ENCODE measurements at regions not wholly inside any gene's neighbourhood (a gene's known extent, or its start where the extent isn't known, plus 50 kb on each side); places are given as distances from the start of the nearest gene placed in this dataset.

GRCh38 chr4:184310171-184310567, 92.5 kb upstream of the ENPP6 start:
- no peak for DNase-seq (ENCODE audit: low read depth)

DNA sequence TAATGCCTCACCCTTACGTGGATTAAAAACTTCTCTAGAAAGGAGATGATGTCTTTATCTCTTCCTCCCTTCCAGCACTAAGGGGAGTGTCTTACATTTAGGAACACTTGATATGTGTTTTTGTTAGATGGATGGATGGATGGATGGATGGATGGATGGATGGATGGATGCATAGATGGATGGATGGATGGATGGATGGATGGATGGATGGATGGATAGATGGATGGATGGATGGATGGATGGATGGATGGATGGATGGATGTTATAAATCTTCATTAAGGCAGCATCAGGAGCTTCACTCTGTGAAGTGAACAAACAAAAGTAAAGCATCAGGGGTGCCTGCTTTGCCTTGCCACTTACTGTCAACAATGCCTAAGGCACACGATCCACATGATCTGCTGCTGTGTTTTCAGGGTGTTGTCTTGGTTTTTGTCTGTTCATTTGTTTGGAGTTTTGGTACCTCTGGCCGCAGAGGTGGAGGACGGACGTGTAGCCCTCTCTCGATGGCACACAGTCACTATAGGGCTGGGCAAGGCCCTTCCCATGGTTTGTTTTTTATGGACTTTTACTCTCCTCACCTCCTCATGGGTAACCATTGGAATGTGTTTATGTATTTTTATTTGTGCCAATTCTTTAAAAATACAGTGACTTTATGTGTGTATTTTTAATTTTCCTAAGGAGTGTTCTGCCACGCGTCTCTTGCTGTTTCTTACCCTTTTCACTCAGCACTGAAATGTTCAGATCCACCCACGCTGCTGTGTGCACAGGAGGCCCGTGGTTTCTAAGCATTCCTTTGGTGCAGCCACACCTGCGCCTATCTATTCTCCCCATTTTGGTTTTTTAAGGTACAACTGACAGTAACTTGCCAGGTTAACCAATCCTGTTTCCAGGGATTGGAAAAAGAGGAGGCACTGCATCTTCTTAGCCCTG, 91.8 kb upstream of the ENPP6 start:
- no peak for DNase-seq (ENCODE audit: low read depth)

GRCh38 chr4:184306949-184307348, 89.3 kb upstream of the ENPP6 start:
- no peak for DNase-seq (ENCODE audit: low read depth)

- no peak for DNase-seq (ENCODE audit: low read depth)
Measured at GRCh38 chr4:184306470-184306869, 88.8 kb upstream of the ENPP6 start.

DNA sequence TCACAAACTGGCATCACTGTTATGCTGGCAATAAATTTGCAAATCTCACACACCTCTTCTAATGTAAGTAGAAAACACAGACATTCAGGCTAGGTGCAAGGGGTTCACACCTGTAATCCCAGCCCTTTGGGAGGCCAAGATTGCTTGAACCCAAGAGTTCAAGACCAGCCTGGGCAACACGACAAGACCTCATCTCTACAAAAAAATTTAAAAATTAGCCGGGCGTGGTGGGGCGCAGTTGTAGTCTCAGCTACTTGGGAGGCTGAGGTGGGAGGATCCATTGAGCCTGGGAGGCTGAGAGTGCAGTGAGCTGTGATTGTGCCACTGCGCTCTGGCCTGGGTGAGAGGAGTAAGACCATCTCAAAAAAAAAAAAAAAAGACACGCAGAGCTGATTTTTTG, 83.1 kb upstream of the ENPP6 start:
- no peak for DNase-seq (ENCODE audit: low read depth)

- DNase-seq (ENCODE audit: low read depth) = no peak
Measured at GRCh38 chr4:184298254-184298653, 80.6 kb upstream of the ENPP6 start.

DNA sequence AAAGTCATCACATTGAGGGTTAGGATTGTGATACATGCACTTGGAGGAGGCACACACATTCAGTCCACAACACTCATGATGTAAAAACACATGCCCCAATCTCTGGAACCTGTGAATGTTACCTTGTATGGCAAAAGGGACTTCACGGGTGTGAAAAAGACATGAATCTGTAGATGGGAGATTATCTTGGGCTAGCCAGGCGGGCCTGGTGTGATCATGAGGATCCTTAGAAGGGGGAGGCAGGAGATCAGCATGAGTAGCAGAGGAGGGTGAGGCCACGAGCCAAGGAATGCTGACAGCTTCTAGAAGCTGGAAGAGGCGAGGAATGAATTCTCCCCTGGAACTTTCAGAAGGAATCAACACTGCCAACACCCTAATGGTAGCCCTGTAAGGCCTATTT, 77.5 kb upstream of the ENPP6 start:
- no peak for DNase-seq (ENCODE audit: low read depth)

DNA sequence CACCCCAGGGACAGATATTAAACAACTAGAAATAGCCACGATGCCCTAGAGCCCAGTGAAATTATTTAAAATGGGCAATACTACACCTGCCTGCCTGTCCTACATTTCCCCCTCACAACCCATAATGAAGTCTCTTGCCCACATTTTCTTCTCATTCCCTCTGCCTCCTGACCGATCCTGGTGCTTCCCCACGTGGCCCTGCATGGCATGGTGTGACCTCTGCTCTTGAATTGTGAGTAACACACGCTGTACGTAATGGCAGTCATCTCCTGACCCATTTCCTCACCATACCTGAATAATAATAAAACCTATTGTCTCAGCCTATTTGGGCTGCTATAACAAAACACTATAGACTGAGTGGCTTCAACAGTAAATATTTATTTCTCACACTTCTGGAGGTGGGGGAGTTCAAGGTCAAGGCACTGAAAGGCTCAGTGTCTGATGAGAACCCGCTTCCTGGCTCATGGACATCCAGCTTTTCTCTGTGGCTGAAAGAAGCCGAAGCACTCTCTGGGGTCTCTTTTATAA, 77.0 kb upstream of the ENPP6 start:
- no peak for DNase-seq (ENCODE audit: low read depth)

DNA sequence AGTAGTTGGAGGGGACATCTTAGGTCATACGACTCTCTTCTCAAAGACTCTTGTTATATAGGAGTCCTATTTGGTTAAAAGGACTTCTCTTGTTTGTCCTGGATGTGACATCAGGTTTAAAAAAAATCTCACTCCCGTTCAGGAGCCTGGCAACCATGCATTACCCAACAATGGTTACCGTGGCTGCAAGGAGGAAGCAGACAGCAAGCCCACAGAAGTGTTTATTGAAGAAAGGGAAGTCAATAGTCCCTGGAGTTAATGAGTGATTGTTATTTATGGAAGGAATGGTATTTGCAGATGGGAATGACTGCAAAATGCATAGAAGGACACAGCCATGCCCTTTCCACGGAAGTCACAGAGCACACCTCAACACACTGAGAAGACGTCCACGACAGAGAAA, 75.9 kb upstream of the ENPP6 start:
- DNase-seq (ENCODE audit: low read depth) = no peak

DNA sequence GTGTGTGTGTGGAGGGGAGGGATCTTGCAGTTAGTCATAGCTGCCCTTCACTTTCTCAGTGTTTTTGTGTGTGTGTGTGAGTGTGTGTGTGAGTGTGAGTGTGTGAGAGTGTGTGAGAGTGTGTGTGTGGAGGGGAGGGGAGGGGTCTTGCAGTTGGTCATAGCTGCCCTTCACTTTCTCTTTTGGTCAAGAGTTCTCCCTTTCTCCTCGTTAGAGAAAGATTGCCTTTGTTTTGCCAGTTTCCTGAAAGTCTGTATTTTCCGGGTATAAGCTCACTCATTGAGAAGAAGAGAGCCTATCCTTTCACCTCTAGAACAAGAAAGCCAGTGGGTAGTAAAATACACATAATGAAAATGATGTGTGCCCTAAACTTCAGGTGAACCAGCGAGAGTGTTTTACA, 75.2 kb upstream of the ENPP6 start:
- DNase-seq (ENCODE audit: low read depth) = no peak

GRCh38 chr4:184292465-184292867, 74.8 kb upstream of the ENPP6 start:
- no peak for DNase-seq (ENCODE audit: low read depth)

DNA sequence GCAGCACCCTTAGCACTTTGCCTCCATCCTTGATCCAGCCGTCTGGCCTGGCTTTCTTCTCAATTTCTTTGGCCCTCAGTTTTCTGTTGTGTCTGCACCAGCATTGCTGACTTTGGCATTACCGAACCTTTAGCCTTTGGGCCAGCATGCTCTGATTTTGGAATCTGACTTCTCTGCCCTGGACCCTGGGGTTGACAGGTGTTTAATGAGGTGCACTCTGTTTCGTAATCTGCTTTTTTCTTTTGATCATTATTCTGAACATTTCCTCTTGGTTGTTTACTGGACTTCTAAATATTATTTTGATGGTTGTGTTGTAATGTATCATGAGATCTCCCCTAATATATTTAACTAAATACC, 71.5 kb upstream of the ENPP6 start:
- DNase-seq (ENCODE audit: low read depth) = no peak

GRCh38 chr4:184288451-184289178, 70.9 kb upstream of the ENPP6 start:
- DNase-seq (ENCODE audit: low read depth) = no peak

- DNase-seq (ENCODE audit: low read depth) = no peak
Measured at GRCh38 chr4:184287697-184288255, 70.1 kb upstream of the ENPP6 start.

DNA sequence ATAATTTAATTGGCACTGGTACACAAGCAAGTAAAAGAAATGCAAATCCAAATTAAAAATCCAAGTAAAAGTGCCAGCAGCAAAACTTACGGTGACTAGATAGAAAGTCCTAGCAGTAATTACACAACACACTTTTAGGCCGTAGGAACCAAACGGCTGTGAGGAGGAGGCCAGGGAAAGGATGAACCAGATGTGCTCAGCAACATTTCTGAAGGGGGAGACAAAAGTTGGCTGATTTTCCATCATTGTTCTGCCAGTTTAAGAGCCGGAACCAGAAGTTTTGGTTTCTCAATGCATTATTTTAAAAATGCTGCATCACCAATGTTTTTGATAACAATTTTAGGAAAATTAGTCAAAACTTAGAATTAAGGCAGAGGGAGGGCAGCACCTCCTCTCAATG, 68.7 kb upstream of the ENPP6 start:
- no peak for DNase-seq (ENCODE audit: low read depth)

DNA sequence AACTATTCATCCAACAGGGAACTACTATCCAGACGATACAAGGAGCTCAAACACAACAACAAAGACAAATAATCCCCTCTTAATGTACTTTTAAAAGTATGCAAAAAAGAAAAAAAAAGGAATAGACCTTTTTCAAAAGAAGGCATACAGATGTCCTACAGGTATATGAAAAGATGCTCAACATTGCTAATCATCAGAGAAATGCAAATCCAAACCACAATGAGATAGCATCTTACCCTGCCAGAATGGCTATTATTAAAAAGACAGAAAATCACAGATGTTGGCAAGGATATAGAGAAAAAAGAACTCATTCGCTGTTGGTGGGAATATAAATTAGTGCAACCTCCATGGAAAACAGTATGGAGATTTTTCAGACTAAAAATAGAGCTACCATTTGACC, 67.1 kb upstream of the ENPP6 start:
- DNase-seq (ENCODE audit: low read depth) = no peak

DNA sequence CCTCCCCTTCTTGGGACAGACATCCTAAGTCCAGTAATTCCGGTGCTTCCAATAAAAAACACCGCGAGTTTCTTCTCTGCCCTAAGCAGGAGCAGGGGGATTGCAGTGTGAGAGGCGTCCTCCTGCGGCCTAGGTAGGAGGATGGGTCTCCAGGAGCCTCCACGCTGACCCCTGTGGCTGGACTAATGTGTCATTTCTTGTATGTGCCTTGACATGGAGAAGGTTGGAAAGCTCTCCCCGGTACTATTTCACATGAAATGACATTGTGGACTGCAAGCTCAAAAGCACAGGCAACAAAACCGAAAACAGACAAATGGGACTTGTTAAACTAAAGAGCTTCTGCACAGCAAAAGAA, 66.6 kb upstream of the ENPP6 start:
- DNase-seq (ENCODE audit: low read depth) = no peak

DNA sequence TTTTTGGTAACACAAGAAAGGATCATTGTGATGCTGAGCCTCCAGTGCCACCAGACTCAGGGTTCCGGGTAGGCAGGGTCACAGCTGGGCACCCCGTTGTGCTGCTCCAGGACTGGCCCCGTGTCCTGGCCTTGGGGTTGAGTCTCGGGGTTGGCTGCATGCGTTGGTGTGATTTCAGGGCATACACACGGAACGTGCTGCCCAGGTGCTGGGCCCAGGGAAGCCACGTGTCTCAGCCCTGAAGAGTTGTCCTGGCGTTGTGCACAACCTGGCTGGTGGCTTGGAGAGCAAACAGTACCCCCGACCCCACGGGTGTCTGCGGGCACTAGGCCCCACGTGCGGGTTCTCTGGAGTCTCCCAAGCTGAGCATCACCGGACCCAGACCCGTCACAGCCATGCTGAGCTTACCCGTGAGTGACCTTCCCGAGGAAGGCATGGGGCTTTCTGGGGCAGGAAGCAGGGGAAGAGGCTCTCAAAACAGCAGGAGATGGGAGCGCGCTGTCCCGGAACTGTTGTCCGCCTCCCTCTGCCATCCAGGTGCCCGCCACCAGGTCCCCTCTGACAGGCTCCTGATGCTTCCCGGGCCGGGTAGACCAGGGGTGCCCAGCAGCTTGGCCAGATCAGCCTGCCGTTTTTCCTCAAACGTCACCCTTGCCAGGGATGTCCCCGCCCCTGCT, 66.1 kb upstream of the ENPP6 start:
- DNase-seq (ENCODE audit: low read depth) = no peak

GRCh38 chr4:184282895-184283654, 65.4 kb upstream of the ENPP6 start:
- no peak for DNase-seq (ENCODE audit: low read depth)

GRCh38 chr4:184282251-184282713, 64.6 kb upstream of the ENPP6 start:
- DNase-seq (ENCODE audit: low read depth) = no peak
